Esophagus squamous epithelium (tissue), 5 donors: ENCODE measurements at regions not wholly inside any gene's neighbourhood (a gene's known extent, or its start where the extent isn't known, plus 50 kb on each side); places are given as distances from the start of the nearest gene placed in this dataset.

Source experiments
- DNase-seq: peaks from one replicate; lab custom pipeline; 2025; lab: John Stamatoyannopoulos, UW
- H3K27ac ChIP-seq, 4 donors: fragments of 200-600 bp; sonication (generic); one replicate each; pipeline ENCODE4 v1.5.1; 2016 to 2019; ENCODE audit warnings: mild to moderate bottlenecking in 1 of 4
- H3K27me3 ChIP-seq, 4 donors: fragments of 200-600 bp; sonication (generic); 1 replicate in 3 of 4; 2 replicates in 1 of 4; pipeline versions ENCODE4 v1.5.1 to v1.6.0; 2017 to 2021; ENCODE audit warnings: antibody characterized with exemption in 1 of 4
- H3K36me3 ChIP-seq, 3 donors: fragments of 200-600 bp; sonication (generic); one replicate each; pipeline ENCODE4 v1.5.1; 2016 to 2019
- H3K4me1 ChIP-seq, 3 donors: fragments of 200-600 bp; sonication (generic); one replicate each; pipeline ENCODE4 v1.5.1; 2017 to 2019
- H3K4me3 ChIP-seq, 4 donors: fragments of 200-600 bp; sonication (generic); 1 replicate in 3 of 4; 2 replicates in 1 of 4; pipeline ENCODE4 v1.5.1; 2016 to 2019; ENCODE audit warnings: mild to moderate bottlenecking in 2 of 4, moderate library complexity in 1 of 4
- H3K9me3 ChIP-seq, 3 donors: fragments of 200-600 bp; sonication (generic); one replicate each; pipeline ENCODE4 v1.5.1; 2016 to 2019
- POLR2A ChIP-seq, 4 donors: fragments of 450-650 bp; IDR thresholded peaks; one replicate each; pipeline ENCODE4 v1.6.1; 2017; ENCODE audit warnings: antibody characterized with exemption in 4 of 4, mild to moderate bottlenecking in 4 of 4, moderate library complexity in 3 of 4
- WGBS, 2 donors: methylation state at CpG; one replicate each; pipeline ENCODE4 v1.1.5; 2018; 5-methylcytosine and 5-hydroxymethylcytosine counted together
- intact Hi-C: fragments of 100-400 bp; cut with DNase I; formaldehyde crosslinking; loops from one replicate; pipeline ENCODE4 v1.15.0; 2022
- TF ChIP-seq, protein P1 (sequence below), 6 experiments: fragments of 450-650 bp in 4 of 6; fragments of 200-600 bp in 2 of 6; sonication (generic) in 2 of 6; IDR thresholded peaks; one replicate each; pipeline ENCODE4 v1.5.1; 2016 to 2019; ENCODE audit warnings: antibody characterized with exemption in 6 of 6, mild to moderate bottlenecking in 4 of 6, moderate library complexity in 4 of 6
- donor health status: DM: yes; HTN: yes; CAD: no.

DNA sequence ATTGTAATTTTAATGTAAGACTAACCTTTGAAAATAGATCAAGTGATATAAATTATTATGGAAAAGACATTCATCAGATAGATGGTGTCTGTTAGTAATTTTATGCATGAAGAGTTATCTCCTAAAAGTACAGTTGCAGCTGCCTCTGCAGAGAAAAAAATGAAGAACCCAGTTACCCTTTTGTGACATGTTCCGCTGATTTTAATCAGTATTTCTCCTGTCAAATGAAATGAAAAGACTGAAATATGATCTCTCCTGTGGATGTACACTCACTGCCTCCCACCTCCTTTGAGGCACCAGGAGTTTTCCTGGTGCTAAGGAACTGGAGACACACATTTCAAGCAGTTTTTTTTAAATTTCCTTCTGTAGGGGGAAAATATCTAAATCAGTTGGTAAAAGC lies 277.4 kb downstream of the KIF4B start:
- intact Hi-C loops: no loop called here
- Histone ChIP-seq H3K9me3 (no peaks in the 10 kb centered on the region), H3K36me3 (no peaks in the 10 kb centered on the region), H3K27me3 (no peaks in the 10 kb centered on the region), H3K4me1 (no peaks in the 10 kb centered on the region), H3K27ac (no peak overlapping the region), H3K4me3 (no peak overlapping the region)
- WGBS, 2 donors: 59 to 85% methylated on average over 1 of the region's 1 CpG
- DNase-seq: no peak
- TF ChIP-seq, protein P1, sequence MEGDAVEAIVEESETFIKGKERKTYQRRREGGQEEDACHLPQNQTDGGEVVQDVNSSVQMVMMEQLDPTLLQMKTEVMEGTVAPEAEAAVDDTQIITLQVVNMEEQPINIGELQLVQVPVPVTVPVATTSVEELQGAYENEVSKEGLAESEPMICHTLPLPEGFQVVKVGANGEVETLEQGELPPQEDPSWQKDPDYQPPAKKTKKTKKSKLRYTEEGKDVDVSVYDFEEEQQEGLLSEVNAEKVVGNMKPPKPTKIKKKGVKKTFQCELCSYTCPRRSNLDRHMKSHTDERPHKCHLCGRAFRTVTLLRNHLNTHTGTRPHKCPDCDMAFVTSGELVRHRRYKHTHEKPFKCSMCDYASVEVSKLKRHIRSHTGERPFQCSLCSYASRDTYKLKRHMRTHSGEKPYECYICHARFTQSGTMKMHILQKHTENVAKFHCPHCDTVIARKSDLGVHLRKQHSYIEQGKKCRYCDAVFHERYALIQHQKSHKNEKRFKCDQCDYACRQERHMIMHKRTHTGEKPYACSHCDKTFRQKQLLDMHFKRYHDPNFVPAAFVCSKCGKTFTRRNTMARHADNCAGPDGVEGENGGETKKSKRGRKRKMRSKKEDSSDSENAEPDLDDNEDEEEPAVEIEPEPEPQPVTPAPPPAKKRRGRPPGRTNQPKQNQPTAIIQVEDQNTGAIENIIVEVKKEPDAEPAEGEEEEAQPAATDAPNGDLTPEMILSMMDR (IDR thresholded peaks at IDR 0.05): no peak
- TF ChIP-seq POLR2A (IDR thresholded peaks at IDR 0.05): no peak

DNA sequence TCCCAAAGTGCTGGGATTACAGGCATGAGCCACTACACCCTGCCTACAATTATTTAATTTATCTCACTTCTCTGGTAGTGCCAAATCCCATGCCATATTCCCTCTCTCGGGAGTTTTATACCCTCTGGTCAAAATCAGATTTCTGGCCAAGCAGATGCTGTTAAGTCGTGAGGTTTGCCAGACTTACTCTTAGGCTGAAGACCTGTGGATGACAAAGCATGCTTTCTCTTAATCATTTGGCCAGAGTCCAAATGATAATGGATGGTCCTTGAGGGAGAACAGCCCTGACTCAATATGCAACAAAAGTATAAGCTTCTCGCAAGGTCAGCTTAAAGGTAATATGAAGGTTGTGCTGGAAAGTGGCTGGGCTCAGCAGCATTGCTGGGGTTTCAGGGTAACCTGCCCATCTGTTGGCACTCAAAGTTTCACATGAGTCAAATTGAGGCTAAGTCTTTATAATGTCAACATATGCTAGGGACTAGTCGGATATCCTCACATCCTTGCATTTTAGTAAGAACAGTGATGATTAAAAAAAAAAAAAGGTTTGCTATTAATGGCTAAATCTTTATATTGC lies 280.1 kb downstream of the KIF4B start:
- Histone ChIP-seq H3K9me3 (no peaks in the 10 kb centered on the region), H3K27ac (no peak overlapping the region), H3K4me3 (no peak overlapping the region), H3K27me3 (no peaks in the 10 kb centered on the region), H3K4me1 (no peaks in the 10 kb centered on the region), H3K36me3 (no peaks in the 10 kb centered on the region)
- DNase-seq: no peak
- TF ChIP-seq, protein P1 (IDR thresholded peaks at IDR 0.05): no peak
- no peak for TF ChIP-seq POLR2A (IDR thresholded peaks at IDR 0.05)
- 65 to 76% methylated on average over 4 of the region's 4 CpGs for WGBS, 2 donors
- intact Hi-C loops: no loop called here

DNA sequence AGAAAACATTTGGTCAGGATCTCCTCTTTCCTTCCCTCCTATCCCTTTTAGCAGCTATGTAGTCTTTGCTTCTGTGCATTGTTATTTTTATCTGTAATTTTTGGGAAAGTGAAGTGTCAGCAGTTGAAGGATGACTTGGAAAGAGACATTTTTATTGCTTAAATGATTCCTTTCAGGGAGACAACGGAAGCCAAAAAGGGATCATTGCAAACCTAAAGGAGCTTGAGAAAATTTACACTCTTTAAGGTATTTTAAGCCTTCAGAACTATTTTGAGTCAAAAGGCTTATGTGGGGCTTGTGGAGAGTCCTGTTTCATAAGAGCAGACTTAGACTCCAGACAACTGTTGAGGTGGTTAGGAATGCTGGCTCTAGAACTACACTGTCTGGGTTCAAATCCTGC lies 281.6 kb downstream of the KIF4B start:
- Histone ChIP-seq H3K4me1 (no peaks in the 10 kb centered on the region), H3K4me3 (no peak overlapping the region), H3K9me3 (no peaks in the 10 kb centered on the region), H3K36me3 (no peaks in the 10 kb centered on the region), H3K27ac (no peak overlapping the region), H3K27me3 (no peaks in the 10 kb centered on the region)
- intact Hi-C loops: no loop called here
- DNase-seq: no peak
- 56 to 87% methylated on average over 1 of the region's 1 CpG for WGBS, 2 donors
- TF ChIP-seq, protein P1 (IDR thresholded peaks at IDR 0.05): no peak
- TF ChIP-seq POLR2A (IDR thresholded peaks at IDR 0.05): no peak

DNA sequence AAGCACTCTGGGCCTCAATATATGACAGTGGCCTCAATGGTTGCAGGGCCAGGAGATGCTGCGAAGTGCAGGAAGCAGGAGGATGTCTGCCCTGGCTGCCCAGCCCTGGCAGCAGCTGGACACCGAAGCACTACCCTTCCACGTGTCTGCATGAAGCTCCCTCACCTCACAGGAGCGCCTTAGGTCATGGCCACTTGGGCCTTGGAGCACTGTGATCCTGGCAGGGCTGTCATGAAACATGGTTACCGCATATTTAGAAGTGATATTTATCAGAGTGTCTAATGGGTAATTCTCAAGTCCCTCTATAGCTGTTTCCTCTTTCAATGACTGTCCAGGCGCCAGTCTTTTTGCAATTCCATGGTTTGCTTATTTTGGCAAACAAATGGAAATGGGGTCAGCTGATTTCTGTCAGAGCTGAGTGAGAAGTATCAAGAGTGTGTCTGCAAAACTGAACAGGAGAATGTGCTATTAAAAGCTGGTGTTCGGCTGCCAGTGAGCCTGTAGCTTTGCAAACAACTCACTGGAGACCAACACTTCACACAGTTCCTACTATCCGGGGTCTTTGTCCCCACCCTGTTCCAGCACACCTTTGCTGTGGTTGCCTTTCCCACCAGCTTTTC lies 285.9 kb downstream of the KIF4B start:
- Histone ChIP-seq H3K9me3 (no peaks in the 10 kb centered on the region), H3K27me3 (no peaks in the 10 kb centered on the region), H3K36me3 (no peaks in the 10 kb centered on the region), H3K4me3 (no peak overlapping the region), H3K27ac (no peak overlapping the region), H3K4me1 (peaks cover 0 to 5% (median 0%) of the 10 kb centered on the region in 3 donors)
- no peak for DNase-seq
- TF ChIP-seq, protein P1 (IDR thresholded peaks at IDR 0.05): no peak
- WGBS, 2 donors: 78 to 83% methylated on average over 5 to 6 of the region's 8 CpGs
- intact Hi-C loops: no loop called here

DNA sequence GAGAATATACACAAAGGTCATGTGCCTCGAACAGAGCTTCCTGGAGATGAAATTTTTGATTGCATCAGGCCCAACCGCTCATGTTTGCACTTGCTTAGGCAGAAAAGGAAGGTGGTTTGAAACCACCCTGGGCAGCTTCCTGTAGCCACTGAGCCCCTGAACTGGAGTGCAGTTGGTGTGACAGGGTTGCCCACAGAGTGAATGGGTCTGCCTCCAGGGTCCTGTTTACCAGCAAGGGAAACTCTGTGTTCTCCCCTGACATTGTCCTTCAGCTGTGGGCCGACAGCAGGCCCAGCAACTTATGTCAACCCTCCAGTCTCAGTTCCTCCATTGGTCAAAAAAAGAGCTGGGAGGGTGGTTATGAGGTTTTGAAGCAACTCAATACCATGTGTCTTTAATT lies 289.6 kb downstream of the KIF4B start:
- Histone ChIP-seq H3K4me1 (peaks cover 0 to 20% (median 4%) of the 10 kb centered on the region in 3 donors), H3K27me3 (no peaks in the 10 kb centered on the region), H3K4me3 (no peak overlapping the region), H3K27ac (no peak overlapping the region), H3K9me3 (no peaks in the 10 kb centered on the region), H3K36me3 (no peaks in the 10 kb centered on the region)
- WGBS, 2 donors: 21% methylated on average over 3 of the region's 3 CpGs; no CpG with 5 or more reads in 1 of the 2 donors
- TF ChIP-seq, protein P1 (IDR thresholded peaks at IDR 0.05): no peak
- TF ChIP-seq POLR2A (IDR thresholded peaks at IDR 0.05): no peak
- intact Hi-C loops: no loop called here
- no peak for DNase-seq
